Skeletal muscle tissue (tissue), 3 donors: ENCODE measurements at regions not wholly inside any gene's neighbourhood (a gene's known extent, or its start where the extent isn't known, plus 50 kb on each side); places are given as distances from the start of the nearest gene placed in this dataset.
A peak's percentile ranks its signal among the peaks of the same experiment; 100 is the strongest.

ENCODE experiments used
- H3K27ac ChIP-seq: one replicate; pipeline ENCODE4 v1.7.0; 2013; ENCODE audit warnings: mild to moderate bottlenecking, low read depth, low read length, inconsistent platforms
- H3K27me3 ChIP-seq, 3 donors: one replicate each; pipeline ENCODE4 v1.7.0; 2013; ENCODE audit warnings: low read length in 3 of 3; ENCODE audit not compliant: control insufficient read depth in 3 of 3, insufficient read depth in 3 of 3
- H3K36me3 ChIP-seq, 3 donors: one replicate each; pipeline ENCODE4 v1.7.0; 2013; ENCODE audit warnings: low read length in 3 of 3; ENCODE audit not compliant: control insufficient read depth in 3 of 3, insufficient read depth in 3 of 3
- H3K4me1 ChIP-seq, 3 donors: one replicate each; pipeline ENCODE4 v1.7.0; 2013; ENCODE audit warnings: low read length in 3 of 3, mild to moderate bottlenecking in 3 of 3; ENCODE audit not compliant: control insufficient read depth in 3 of 3, insufficient read depth in 3 of 3
- H3K4me3 ChIP-seq, 3 donors: one replicate each; pipeline ENCODE4 v1.7.0; 2013; ENCODE audit warnings: low read length in 3 of 3
- H3K9ac ChIP-seq, 3 donors: one replicate each; pipeline ENCODE4 v1.7.0; 2013; ENCODE audit warnings: low read length in 3 of 3, mild to moderate bottlenecking in 3 of 3, moderate library complexity in 2 of 3, low read depth in 1 of 3
- H3K9me3 ChIP-seq, 3 donors: one replicate each; pipeline ENCODE4 v1.7.0; 2013; ENCODE audit warnings: low read length in 3 of 3; ENCODE audit not compliant: control insufficient read depth in 3 of 3
- donor health status: Osteomylitis.

- no peak overlapping the region for H3K4me3 ChIP-seq
- peaks cover 25 to 48% (median 44%) of the 10 kb centered on the region in 3 donors for H3K27me3 ChIP-seq
- H3K36me3 ChIP-seq = no peaks in the 10 kb centered on the region
Measured at GRCh38 chr7:1286946-1287645, 54.4 kb downstream of the UNCX start.

GRCh38 chr7:1287752-1288201, 55.1 kb downstream of the UNCX start:
- Histone ChIP-seq H3K9me3 (no peaks in the 10 kb centered on the region), H3K27ac (no peak overlapping the region), H3K9ac (no peak overlapping the region), H3K4me1 (peaks cover 7 to 13% (median 13%) of the 10 kb centered on the region in 3 donors), H3K27me3 (peaks cover 32 to 55% (median 48%) of the 10 kb centered on the region in 3 donors), H3K4me3 (no peak overlapping the region), H3K36me3 (no peaks in the 10 kb centered on the region)

More at GRCh38 chr7:1286946-1287645, 54.4 kb downstream of the UNCX start:
- Histone ChIP-seq H3K4me1 (peaks cover 7 to 13% (median 13%) of the 10 kb centered on the region in 3 donors), H3K9me3 (no peaks in the 10 kb centered on the region), H3K9ac (no peak overlapping the region), H3K27ac (no peak overlapping the region)

- no peaks in the 10 kb centered on the region for H3K36me3 ChIP-seq
- peaks cover 39 to 62% (median 53%) of the 10 kb centered on the region in 3 donors for H3K27me3 ChIP-seq
Measured at GRCh38 chr7:1288390-1288995, 55.8 kb downstream of the UNCX start.

GRCh38 chr7:1288996-1289551, 56.4 kb downstream of the UNCX start:
- H3K4me3 ChIP-seq = no peak overlapping the region
- no peak overlapping the region for H3K27ac ChIP-seq
- H3K36me3 ChIP-seq = no peaks in the 10 kb centered on the region
- H3K27me3 ChIP-seq = peaks cover 43 to 62% (median 57%) of the 10 kb centered on the region in 3 donors
- no peak overlapping the region for H3K9ac ChIP-seq
- H3K9me3 ChIP-seq = no peaks in the 10 kb centered on the region
- peaks cover 7 to 13% (median 13%) of the 10 kb centered on the region in 3 donors for H3K4me1 ChIP-seq

More at GRCh38 chr7:1288390-1288995, 55.8 kb downstream of the UNCX start:
- Histone ChIP-seq H3K4me3 (no peak overlapping the region), H3K4me1 (peaks cover 7 to 13% (median 13%) of the 10 kb centered on the region in 3 donors), H3K9ac (no peak overlapping the region), H3K9me3 (no peaks in the 10 kb centered on the region), H3K27ac (no peak overlapping the region)

GRCh38 chr7:1289666-1290025, 57.0 kb downstream of the UNCX start:
- Histone ChIP-seq H3K9me3 (no peaks in the 10 kb centered on the region), H3K9ac (no peak overlapping the region), H3K4me1 (peaks cover 7 to 13% (median 13%) of the 10 kb centered on the region in 3 donors), H3K27me3 (peaks cover 46 to 61% (median 57%) of the 10 kb centered on the region in 3 donors), H3K4me3 (peak overlapping the region in 1 of 3 donors; percentile 32), H3K27ac (no peak overlapping the region), H3K36me3 (no peaks in the 10 kb centered on the region)

- Histone ChIP-seq H3K27ac (no peak overlapping the region), H3K27me3 (peaks cover 46 to 61% (median 57%) of the 10 kb centered on the region in 3 donors), H3K9ac (peak overlapping the region; percentile 14 to 50 (median 33))
Measured at GRCh38 chr7:1290026-1290678, 57.5 kb downstream of the UNCX start.

GRCh38 chr7:1290679-1291356, 58.1 kb downstream of the UNCX start:
- Histone ChIP-seq H3K4me3 (peak overlapping the region; percentile 32 to 60 (median 38)), H3K4me1 (peaks cover 7 to 13% (median 13%) of the 10 kb centered on the region in 3 donors), H3K9ac (peak overlapping the region in 2 of 3 donors; percentile 33 to 50)

More at GRCh38 chr7:1290026-1290678, 57.5 kb downstream of the UNCX start:
- Histone ChIP-seq H3K36me3 (no peaks in the 10 kb centered on the region), H3K4me1 (peaks cover 7 to 13% (median 13%) of the 10 kb centered on the region in 3 donors), H3K9me3 (no peaks in the 10 kb centered on the region), H3K4me3 (peak overlapping the region; percentile 32 to 60 (median 38))

GRCh38 chr7:1291357-1291689, 58.7 kb downstream of the UNCX start:
- Histone ChIP-seq H3K4me3 (no peak overlapping the region), H3K9ac (no peak overlapping the region), H3K27ac (no peak overlapping the region), H3K9me3 (no peaks in the 10 kb centered on the region), H3K4me1 (peaks cover 7 to 13% (median 13%) of the 10 kb centered on the region in 3 donors), H3K27me3 (peaks cover 47 to 67% (median 63%) of the 10 kb centered on the region in 3 donors), H3K36me3 (no peaks in the 10 kb centered on the region)

More at GRCh38 chr7:1290679-1291356, 58.1 kb downstream of the UNCX start:
- Histone ChIP-seq H3K27ac (no peak overlapping the region), H3K9me3 (no peaks in the 10 kb centered on the region), H3K36me3 (no peaks in the 10 kb centered on the region), H3K27me3 (peaks cover 46 to 62% (median 58%) of the 10 kb centered on the region in 3 donors)
